ENCODE measurements at regions not wholly inside any gene's neighbourhood (a gene's known extent, or its start where the extent isn't known, plus 50 kb on each side); places are given as distances from the start of the nearest gene placed in this dataset.

DNA sequence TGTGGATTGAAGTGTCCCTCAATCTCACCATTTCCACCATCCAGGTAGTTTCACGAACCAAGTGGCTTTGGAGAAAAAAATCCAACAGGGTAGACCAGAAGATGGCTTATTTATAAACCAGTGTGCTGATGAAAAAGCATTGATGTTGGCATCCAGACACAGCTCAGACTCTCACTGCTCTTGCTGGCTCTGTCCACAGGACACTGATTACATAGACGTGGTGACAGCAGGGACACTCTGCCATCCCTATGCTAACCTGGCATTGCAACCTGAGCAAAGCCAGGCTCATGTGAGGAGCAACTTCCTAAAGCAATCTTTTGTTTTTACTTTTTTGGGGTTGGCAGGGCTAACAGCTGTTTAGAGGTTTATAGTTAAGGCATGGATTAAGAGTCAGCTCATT lies 130.6 kb upstream of the SVIL start:
- DNase-seq (ENCODE audit: extremely low read depth in 1 of 4, low spot score in 3 of 4) (no peak), ATAC-seq (no peak), FAIRE-seq (no peak)
- in situ Hi-C loops (cut with MboI) (no loop called here), intact Hi-C loops (cut with micrococcal nuclease) (no loop called here)
- Histone ChIP-seq H4K20me1 (replicated peaks; ENCODE audit: control insufficient read depth, insufficient read depth, low read length) (no peaks in the 10 kb centered on the region), H3K4me1 (replicated peaks in 1 of 2; ENCODE audit: control insufficient read depth in 2 of 2, insufficient read depth in 2 of 2, low read length in 2 of 2) (no peaks in the 10 kb centered on the region), H3K27me3 (ENCODE audit: control insufficient read depth in 2 of 2, insufficient read depth in 2 of 2, low read length in 2 of 2) (peaks cover 0 to 5% of the 10 kb centered on the region in 2 experiments; a peak in 1 of 5 replicates), H3K9me1 (ENCODE audit: control insufficient read depth, insufficient read depth, low read length) (no peaks in the 10 kb centered on the region), H2AFZ (ENCODE audit: low read depth, low read length) (no peak overlapping the region), H3K9ac (ENCODE audit: insufficient read depth in 1 of 2, low read depth in 2 of 2, low read length in 2 of 2) (no peak overlapping the region), H3K9me3 (replicated peaks; ENCODE audit: control insufficient read depth, insufficient read depth, low read depth, low read length) (no peaks in the 10 kb centered on the region), H3K36me3 (ENCODE audit: control insufficient read depth, insufficient read depth, low read length) (no peaks in the 10 kb centered on the region), H3K79me2 (ENCODE audit: control insufficient read depth, insufficient read depth, low read length) (no peaks in the 10 kb centered on the region), H3K4me3 (no peak overlapping the region), H3K27ac (ENCODE audit: extremely low read depth, low read depth, low read length) (no peak overlapping the region), H3K4me2 (ENCODE audit: insufficient read depth, low read length) (no peak overlapping the region)
- ChIA-PET POLR2A (interaction anchor here (1.3 kb wide), 1 partner anchor 8 kb away, joined by 3 read pairs; no protein-coding TSS in a partner anchor), CTCF (ENCODE audit: low intra/inter-chr PET ratio) (no interaction called here)
- no TSS peak for BruUV-seq (replicated peaks)
- 0% methylated on average over 2 of the region's 2 CpGs for WGBS (ENCODE audit: insufficient coverage, low coverage, missing lambda C conversion rate)
- TF ChIP-seq TARDBP (IDR thresholded peaks at IDR 0.05) (no peak), TAF1 (IDR thresholded peaks at IDR 0.05; ENCODE audit: control insufficient read depth, extremely low read depth, insufficient read depth, low read length, severe bottlenecking) (no peak), ZBTB17 (CRISPR knock-in tag; IDR thresholded peaks at IDR 0.05) (no peak), PHF20 (IDR thresholded peaks at IDR 0.05; ENCODE audit: partially characterized antibody) (no peak)
- TF ChIP-seq, protein P1, sequence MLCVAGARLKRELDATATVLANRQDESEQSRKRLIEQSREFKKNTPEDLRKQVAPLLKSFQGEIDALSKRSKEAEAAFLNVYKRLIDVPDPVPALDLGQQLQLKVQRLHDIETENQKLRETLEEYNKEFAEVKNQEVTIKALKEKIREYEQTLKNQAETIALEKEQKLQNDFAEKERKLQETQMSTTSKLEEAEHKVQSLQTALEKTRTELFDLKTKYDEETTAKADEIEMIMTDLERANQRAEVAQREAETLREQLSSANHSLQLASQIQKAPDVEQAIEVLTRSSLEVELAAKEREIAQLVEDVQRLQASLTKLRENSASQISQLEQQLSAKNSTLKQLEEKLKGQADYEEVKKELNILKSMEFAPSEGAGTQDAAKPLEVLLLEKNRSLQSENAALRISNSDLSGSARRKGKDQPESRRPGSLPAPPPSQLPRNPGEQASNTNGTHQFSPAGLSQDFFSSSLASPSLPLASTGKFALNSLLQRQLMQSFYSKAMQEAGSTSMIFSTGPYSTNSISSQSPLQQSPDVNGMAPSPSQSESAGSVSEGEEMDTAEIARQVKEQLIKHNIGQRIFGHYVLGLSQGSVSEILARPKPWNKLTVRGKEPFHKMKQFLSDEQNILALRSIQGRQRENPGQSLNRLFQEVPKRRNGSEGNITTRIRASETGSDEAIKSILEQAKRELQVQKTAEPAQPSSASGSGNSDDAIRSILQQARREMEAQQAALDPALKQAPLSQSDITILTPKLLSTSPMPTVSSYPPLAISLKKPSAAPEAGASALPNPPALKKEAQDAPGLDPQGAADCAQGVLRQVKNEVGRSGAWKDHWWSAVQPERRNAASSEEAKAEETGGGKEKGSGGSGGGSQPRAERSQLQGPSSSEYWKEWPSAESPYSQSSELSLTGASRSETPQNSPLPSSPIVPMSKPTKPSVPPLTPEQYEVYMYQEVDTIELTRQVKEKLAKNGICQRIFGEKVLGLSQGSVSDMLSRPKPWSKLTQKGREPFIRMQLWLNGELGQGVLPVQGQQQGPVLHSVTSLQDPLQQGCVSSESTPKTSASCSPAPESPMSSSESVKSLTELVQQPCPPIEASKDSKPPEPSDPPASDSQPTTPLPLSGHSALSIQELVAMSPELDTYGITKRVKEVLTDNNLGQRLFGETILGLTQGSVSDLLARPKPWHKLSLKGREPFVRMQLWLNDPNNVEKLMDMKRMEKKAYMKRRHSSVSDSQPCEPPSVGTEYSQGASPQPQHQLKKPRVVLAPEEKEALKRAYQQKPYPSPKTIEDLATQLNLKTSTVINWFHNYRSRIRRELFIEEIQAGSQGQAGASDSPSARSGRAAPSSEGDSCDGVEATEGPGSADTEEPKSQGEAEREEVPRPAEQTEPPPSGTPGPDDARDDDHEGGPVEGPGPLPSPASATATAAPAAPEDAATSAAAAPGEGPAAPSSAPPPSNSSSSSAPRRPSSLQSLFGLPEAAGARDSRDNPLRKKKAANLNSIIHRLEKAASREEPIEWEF (CRISPR knock-in tag; IDR thresholded peaks at IDR 0.05): no peak
- TF ChIP-seq, protein P2, sequence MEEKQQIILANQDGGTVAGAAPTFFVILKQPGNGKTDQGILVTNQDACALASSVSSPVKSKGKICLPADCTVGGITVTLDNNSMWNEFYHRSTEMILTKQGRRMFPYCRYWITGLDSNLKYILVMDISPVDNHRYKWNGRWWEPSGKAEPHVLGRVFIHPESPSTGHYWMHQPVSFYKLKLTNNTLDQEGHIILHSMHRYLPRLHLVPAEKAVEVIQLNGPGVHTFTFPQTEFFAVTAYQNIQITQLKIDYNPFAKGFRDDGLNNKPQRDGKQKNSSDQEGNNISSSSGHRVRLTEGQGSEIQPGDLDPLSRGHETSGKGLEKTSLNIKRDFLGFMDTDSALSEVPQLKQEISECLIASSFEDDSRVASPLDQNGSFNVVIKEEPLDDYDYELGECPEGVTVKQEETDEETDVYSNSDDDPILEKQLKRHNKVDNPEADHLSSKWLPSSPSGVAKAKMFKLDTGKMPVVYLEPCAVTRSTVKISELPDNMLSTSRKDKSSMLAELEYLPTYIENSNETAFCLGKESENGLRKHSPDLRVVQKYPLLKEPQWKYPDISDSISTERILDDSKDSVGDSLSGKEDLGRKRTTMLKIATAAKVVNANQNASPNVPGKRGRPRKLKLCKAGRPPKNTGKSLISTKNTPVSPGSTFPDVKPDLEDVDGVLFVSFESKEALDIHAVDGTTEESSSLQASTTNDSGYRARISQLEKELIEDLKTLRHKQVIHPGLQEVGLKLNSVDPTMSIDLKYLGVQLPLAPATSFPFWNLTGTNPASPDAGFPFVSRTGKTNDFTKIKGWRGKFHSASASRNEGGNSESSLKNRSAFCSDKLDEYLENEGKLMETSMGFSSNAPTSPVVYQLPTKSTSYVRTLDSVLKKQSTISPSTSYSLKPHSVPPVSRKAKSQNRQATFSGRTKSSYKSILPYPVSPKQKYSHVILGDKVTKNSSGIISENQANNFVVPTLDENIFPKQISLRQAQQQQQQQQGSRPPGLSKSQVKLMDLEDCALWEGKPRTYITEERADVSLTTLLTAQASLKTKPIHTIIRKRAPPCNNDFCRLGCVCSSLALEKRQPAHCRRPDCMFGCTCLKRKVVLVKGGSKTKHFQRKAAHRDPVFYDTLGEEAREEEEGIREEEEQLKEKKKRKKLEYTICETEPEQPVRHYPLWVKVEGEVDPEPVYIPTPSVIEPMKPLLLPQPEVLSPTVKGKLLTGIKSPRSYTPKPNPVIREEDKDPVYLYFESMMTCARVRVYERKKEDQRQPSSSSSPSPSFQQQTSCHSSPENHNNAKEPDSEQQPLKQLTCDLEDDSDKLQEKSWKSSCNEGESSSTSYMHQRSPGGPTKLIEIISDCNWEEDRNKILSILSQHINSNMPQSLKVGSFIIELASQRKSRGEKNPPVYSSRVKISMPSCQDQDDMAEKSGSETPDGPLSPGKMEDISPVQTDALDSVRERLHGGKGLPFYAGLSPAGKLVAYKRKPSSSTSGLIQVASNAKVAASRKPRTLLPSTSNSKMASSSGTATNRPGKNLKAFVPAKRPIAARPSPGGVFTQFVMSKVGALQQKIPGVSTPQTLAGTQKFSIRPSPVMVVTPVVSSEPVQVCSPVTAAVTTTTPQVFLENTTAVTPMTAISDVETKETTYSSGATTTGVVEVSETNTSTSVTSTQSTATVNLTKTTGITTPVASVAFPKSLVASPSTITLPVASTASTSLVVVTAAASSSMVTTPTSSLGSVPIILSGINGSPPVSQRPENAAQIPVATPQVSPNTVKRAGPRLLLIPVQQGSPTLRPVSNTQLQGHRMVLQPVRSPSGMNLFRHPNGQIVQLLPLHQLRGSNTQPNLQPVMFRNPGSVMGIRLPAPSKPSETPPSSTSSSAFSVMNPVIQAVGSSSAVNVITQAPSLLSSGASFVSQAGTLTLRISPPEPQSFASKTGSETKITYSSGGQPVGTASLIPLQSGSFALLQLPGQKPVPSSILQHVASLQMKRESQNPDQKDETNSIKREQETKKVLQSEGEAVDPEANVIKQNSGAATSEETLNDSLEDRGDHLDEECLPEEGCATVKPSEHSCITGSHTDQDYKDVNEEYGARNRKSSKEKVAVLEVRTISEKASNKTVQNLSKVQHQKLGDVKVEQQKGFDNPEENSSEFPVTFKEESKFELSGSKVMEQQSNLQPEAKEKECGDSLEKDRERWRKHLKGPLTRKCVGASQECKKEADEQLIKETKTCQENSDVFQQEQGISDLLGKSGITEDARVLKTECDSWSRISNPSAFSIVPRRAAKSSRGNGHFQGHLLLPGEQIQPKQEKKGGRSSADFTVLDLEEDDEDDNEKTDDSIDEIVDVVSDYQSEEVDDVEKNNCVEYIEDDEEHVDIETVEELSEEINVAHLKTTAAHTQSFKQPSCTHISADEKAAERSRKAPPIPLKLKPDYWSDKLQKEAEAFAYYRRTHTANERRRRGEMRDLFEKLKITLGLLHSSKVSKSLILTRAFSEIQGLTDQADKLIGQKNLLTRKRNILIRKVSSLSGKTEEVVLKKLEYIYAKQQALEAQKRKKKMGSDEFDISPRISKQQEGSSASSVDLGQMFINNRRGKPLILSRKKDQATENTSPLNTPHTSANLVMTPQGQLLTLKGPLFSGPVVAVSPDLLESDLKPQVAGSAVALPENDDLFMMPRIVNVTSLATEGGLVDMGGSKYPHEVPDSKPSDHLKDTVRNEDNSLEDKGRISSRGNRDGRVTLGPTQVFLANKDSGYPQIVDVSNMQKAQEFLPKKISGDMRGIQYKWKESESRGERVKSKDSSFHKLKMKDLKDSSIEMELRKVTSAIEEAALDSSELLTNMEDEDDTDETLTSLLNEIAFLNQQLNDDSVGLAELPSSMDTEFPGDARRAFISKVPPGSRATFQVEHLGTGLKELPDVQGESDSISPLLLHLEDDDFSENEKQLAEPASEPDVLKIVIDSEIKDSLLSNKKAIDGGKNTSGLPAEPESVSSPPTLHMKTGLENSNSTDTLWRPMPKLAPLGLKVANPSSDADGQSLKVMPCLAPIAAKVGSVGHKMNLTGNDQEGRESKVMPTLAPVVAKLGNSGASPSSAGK (IDR thresholded peaks at IDR 0.05): no peak

Data from K562 (cell line).